GM18909 (cell line): ENCODE measurements at regions not wholly inside any gene's neighbourhood (a gene's known extent, or its start where the extent isn't known, plus 50 kb on each side); places are given as distances from the start of the nearest gene placed in this dataset.
"Not testable (repeated sequence)": the region's sequence is repeated elsewhere in the genome, so short reads cannot be mapped to it uniquely, and the experiment has no call there.

Experiments
- ATAC-seq: cut with Tn5 transposase; IDR thresholded peaks from one replicate; pipeline ENCODE4 v1.9.1; 2021; ENCODE audit warnings: mild to moderate bottlenecking; ENCODE audit not compliant: unreplicated experiment, poor library complexity

GRCh38 chr2:3899536-3900155 is 196.3 kb downstream of the DCDC2C start:
- no peak for ATAC-seq

- ATAC-seq: no peak
These were observed 198.8 kb downstream of the DCDC2C start for GRCh38 chr2:3902131-3902530.

- no peak for ATAC-seq
These were observed 200.7 kb downstream of the DCDC2C start for GRCh38 chr2:3904061-3904460.

GRCh38 chr2:3908498-3908897 is 205.1 kb downstream of the DCDC2C start:
- ATAC-seq: not testable (repeated sequence)

- ATAC-seq: no peak
These were observed 208.6 kb downstream of the DCDC2C start for GRCh38 chr2:3911882-3912455.

GRCh38 chr2:3913166-3913565 is 209.8 kb downstream of the DCDC2C start:
- no peak for ATAC-seq

- ATAC-seq: no peak
These were observed 210.9 kb downstream of the DCDC2C start for GRCh38 chr2:3914241-3914640.

- ATAC-seq: no peak
These were observed 223.7 kb downstream of the DCDC2C start for GRCh38 chr2:3927031-3927430.

- ATAC-seq: no peak
These were observed 226.0 kb downstream of the DCDC2C start for GRCh38 chr2:3929374-3929773.

- ATAC-seq: no peak
These were observed 226.9 kb downstream of the DCDC2C start for GRCh38 chr2:3930246-3930645.

- ATAC-seq: no peak
These were observed 237.3 kb downstream of the DCDC2C start for GRCh38 chr2:3940661-3941060.

GRCh38 chr2:3942841-3943240 is 239.5 kb downstream of the DCDC2C start:
- ATAC-seq: no peak

GRCh38 chr2:3944071-3944470 is 240.7 kb downstream of the DCDC2C start:
- ATAC-seq: no peak

GRCh38 chr2:3944841-3945240 is 241.5 kb downstream of the DCDC2C start:
- no peak for ATAC-seq

- no peak for ATAC-seq
These were observed 244.8 kb downstream of the DCDC2C start for GRCh38 chr2:3948191-3948590.

- no peak for ATAC-seq
These were observed 248.0 kb downstream of the DCDC2C start for GRCh38 chr2:3951131-3951954.

- no peak for ATAC-seq
These were observed 249.6 kb downstream of the DCDC2C start for GRCh38 chr2:3952866-3953516.

- ATAC-seq: no peak
These were observed 250.9 kb downstream of the DCDC2C start for GRCh38 chr2:3954261-3954660.

- no peak for ATAC-seq
These were observed 253.0 kb downstream of the DCDC2C start for GRCh38 chr2:3956406-3956805.

GRCh38 chr2:3956892-3957291 is 253.5 kb downstream of the DCDC2C start:
- no peak for ATAC-seq

- ATAC-seq: no peak
These were observed 255.1 kb downstream of the DCDC2C start for GRCh38 chr2:3958465-3958864.
